ENCODE measurements at regions not wholly inside any gene's neighbourhood (a gene's known extent, or its start where the extent isn't known, plus 50 kb on each side); places are given as distances from the start of the nearest gene placed in this dataset.
A peak's percentile ranks its signal among the peaks of the same experiment; 100 is the strongest.
"Not testable (repeated sequence)": the region's sequence is repeated elsewhere in the genome, so short reads cannot be mapped to it uniquely, and the experiment has no call there.

GRCh38 chr2:113386780-113387433 is 50.6 kb upstream of the ZNG1B start:
- DNase-seq = not testable (repeated sequence)

GRCh38 chr2:113379621-113380020 is 57.9 kb upstream of the ZNG1B start:
- DNase-seq = not testable (repeated sequence)

- DNase-seq = no peak
These were observed 60.5 kb upstream of the ZNG1B start for GRCh38 chr2:113376913-113377445.

- DNase-seq = no peak
These were observed 61.1 kb upstream of the ZNG1B start for GRCh38 chr2:113376253-113376912.

GRCh38 chr2:113374857-113375256 is 62.6 kb upstream of the ZNG1B start:
- not testable (repeated sequence) for DNase-seq

GRCh38 chr2:113372258-113372834 is 65.1 kb upstream of the ZNG1B start:
- not testable (repeated sequence) for DNase-seq

GRCh38 chr2:113370478-113371091 is 66.9 kb upstream of the ZNG1B start:
- peak; percentile 73 for DNase-seq

- DNase-seq = no peak
These were observed 67.5 kb upstream of the ZNG1B start for GRCh38 chr2:113370030-113370429.

GRCh38 chr2:113368581-113368980 is 68.9 kb upstream of the ZNG1B start:
- not testable (repeated sequence) for DNase-seq

- DNase-seq = not testable (repeated sequence)
These were observed 70.7 kb upstream of the ZNG1B start for GRCh38 chr2:113366821-113367220.

- not testable (repeated sequence) for DNase-seq
These were observed 71.7 kb upstream of the ZNG1B start for GRCh38 chr2:113365791-113366190.

- DNase-seq = not testable (repeated sequence)
These were observed 72.2 kb upstream of the ZNG1B start for GRCh38 chr2:113365290-113365689.

- DNase-seq = no peak
These were observed 76.4 kb upstream of the ZNG1B start for GRCh38 chr2:113361051-113361450.

- DNase-seq = no peak
These were observed 78.3 kb upstream of the PAX8 start for GRCh38 chr2:113357071-113357470.

GRCh38 chr2:113356284-113356683 is 77.6 kb upstream of the PAX8 start:
- not testable (repeated sequence) for DNase-seq

GRCh38 chr2:113355339-113356015 is 76.8 kb upstream of the PAX8 start:
- DNase-seq = not testable (repeated sequence)

GRCh38 chr2:113351375-113352355 is 72.9 kb upstream of the PAX8 start:
- DNase-seq = no peak

- DNase-seq = not testable (repeated sequence)
These were observed 65.1 kb upstream of the PAX8 start for GRCh38 chr2:113343800-113344199.

- peak; percentile 4 for DNase-seq
These were observed 63.9 kb upstream of the PAX8 start for GRCh38 chr2:113342650-113343049.

- DNase-seq = not testable (repeated sequence)
These were observed 63.1 kb upstream of the PAX8 start for GRCh38 chr2:113341870-113342253.

- no peak for DNase-seq
These were observed 62.6 kb upstream of the PAX8 start for GRCh38 chr2:113341191-113341869.
